ENCODE measurements at regions not wholly inside any gene's neighbourhood (a gene's known extent, or its start where the extent isn't known, plus 50 kb on each side); places are given as distances from the start of the nearest gene placed in this dataset.

- TF ChIP-seq CTCF (IDR thresholded peaks at IDR 0.05; ENCODE audit: control extremely low read depth, extremely low read depth, low read depth, missing control alignments), result no peak
- no peak for DNase-seq (ENCODE audit: extremely low spot score)
- ChIA-PET POLR2A (no interaction called here), CTCF (interaction anchor here (1.8 kb wide), 1 partner anchor 9 kb away, joined by 6 read pairs; no protein-coding TSS in a partner anchor)
Observed at GRCh38 chr16:10232757-10233156, 50.5 kb upstream of the GRIN2A start.

GRCh38 chr16:10239640-10240039 is 57.4 kb upstream of the GRIN2A start:
- TF ChIP-seq CTCF (IDR thresholded peaks at IDR 0.05; ENCODE audit: control extremely low read depth, extremely low read depth, low read depth, missing control alignments), result no peak
- POLR2A ChIA-PET, result no interaction called here
- CTCF ChIA-PET, result no interaction called here
- no peak for DNase-seq (ENCODE audit: extremely low spot score)

GRCh38 chr16:10240854-10241613 is 58.8 kb upstream of the GRIN2A start:
- TF ChIP-seq CTCF (IDR thresholded peaks at IDR 0.05; ENCODE audit: control extremely low read depth, extremely low read depth, low read depth, missing control alignments), result no peak
- CTCF ChIA-PET, result interaction anchor here (1.2 to 2.2 kb wide), 3 partner anchors 8 to 60 kb away, joined by 3 to 6 read pairs (median 4); no protein-coding TSS in a partner anchor
- POLR2A ChIA-PET, result no interaction called here
- DNase-seq (ENCODE audit: extremely low spot score), result no peak

GRCh38 chr16:10242097-10242496 is 59.9 kb upstream of the GRIN2A start:
- no peak for DNase-seq (ENCODE audit: extremely low spot score)
- POLR2A ChIA-PET, result no interaction called here
- TF ChIP-seq CTCF (IDR thresholded peaks at IDR 0.05; ENCODE audit: control extremely low read depth, extremely low read depth, low read depth, missing control alignments), result no peak
- CTCF ChIA-PET, result interaction anchor here (1.2 to 2.7 kb wide), 4 partner anchors 9 to 61 kb away, joined by 3 to 7 read pairs (median 5); no protein-coding TSS in a partner anchor

GRCh38 chr16:10242916-10243315 is 60.7 kb upstream of the GRIN2A start:
- ChIA-PET CTCF (interaction anchor here (1.1 to 2.7 kb wide), 4 partner anchors 9 to 15 kb away, joined by 3 to 7 read pairs (median 5); no protein-coding TSS in a partner anchor), POLR2A (no interaction called here)
- TF ChIP-seq CTCF (IDR thresholded peaks at IDR 0.05; ENCODE audit: control extremely low read depth, extremely low read depth, low read depth, missing control alignments), result no peak
- DNase-seq (ENCODE audit: extremely low spot score), result peak; percentile 35

- no peak for DNase-seq (ENCODE audit: extremely low spot score)
- ChIA-PET POLR2A (no interaction called here), CTCF (interaction anchor here (1.4 kb wide), 1 partner anchor 11 kb away, joined by 5 read pairs; no protein-coding TSS in a partner anchor)
- TF ChIP-seq CTCF (IDR thresholded peaks at IDR 0.05; ENCODE audit: control extremely low read depth, extremely low read depth, low read depth, missing control alignments), result no peak
Observed at GRCh38 chr16:10245002-10245401, 62.8 kb upstream of the GRIN2A start.
